T1000 (cell line): ENCODE measurements at regions not wholly inside any gene's neighbourhood (a gene's known extent, or its start where the extent isn't known, plus 50 kb on each side); places are given as distances from the start of the nearest gene placed in this dataset.

Experiments
- DNase-seq: peaks from one replicate; lab custom pipeline; 2025; ENCODE audit warnings: mixed read lengths; lab: John Stamatoyannopoulos, UW

GRCh38 chr9:74220327-74220726 is 276.8 kb upstream of the RORB start:
- no peak for DNase-seq

GRCh38 chr9:74236857-74237256 is 260.3 kb upstream of the RORB start:
- DNase-seq = no peak

- no peak for DNase-seq
These were observed 251.2 kb upstream of the RORB start for GRCh38 chr9:74245866-74246497.

GRCh38 chr9:74255489-74255984 is 241.6 kb upstream of the RORB start:
- no peak for DNase-seq

GRCh38 chr9:74275872-74276508 is 221.1 kb upstream of the RORB start:
- no peak for DNase-seq

GRCh38 chr9:74277532-74277931 is 219.6 kb upstream of the RORB start:
- DNase-seq = no peak

- no peak for DNase-seq
These were observed 215.5 kb upstream of the RORB start for GRCh38 chr9:74281674-74282073.

GRCh38 chr9:74282526-74283253 is 214.4 kb upstream of the RORB start:
- DNase-seq = no peak

- no peak for DNase-seq
These were observed 212.3 kb upstream of the RORB start for GRCh38 chr9:74284581-74285450.

- no peak for DNase-seq
These were observed 203.7 kb upstream of the RORB start for GRCh38 chr9:74293479-74293878.

GRCh38 chr9:74303945-74304344 is 193.2 kb upstream of the RORB start:
- no peak for DNase-seq

GRCh38 chr9:74304598-74304997 is 192.5 kb upstream of the RORB start:
- DNase-seq = no peak

- no peak for DNase-seq
These were observed 187.5 kb upstream of the RORB start for GRCh38 chr9:74309654-74310053.

GRCh38 chr9:74317235-74317634 is 179.9 kb upstream of the RORB start:
- DNase-seq = no peak

GRCh38 chr9:74321396-74321795 is 175.7 kb upstream of the RORB start:
- DNase-seq = no peak

GRCh38 chr9:74322661-74323314 is 174.3 kb upstream of the RORB start:
- no peak for DNase-seq

- no peak for DNase-seq
These were observed 166.5 kb upstream of the RORB start for GRCh38 chr9:74330487-74331214.

GRCh38 chr9:74331607-74332006 is 165.5 kb upstream of the RORB start:
- no peak for DNase-seq

GRCh38 chr9:74333384-74334032 is 163.6 kb upstream of the RORB start:
- DNase-seq = no peak

- DNase-seq = no peak
These were observed 162.9 kb upstream of the RORB start for GRCh38 chr9:74334271-74334670.
